Upper lobe of left lung (tissue), 6 donors: ENCODE measurements at regions not wholly inside any gene's neighbourhood (a gene's known extent, or its start where the extent isn't known, plus 50 kb on each side); places are given as distances from the start of the nearest gene placed in this dataset.

Experiments
- ATAC-seq, 2 donors: fragments of 200-7000 bp; cut with Tn5 transposase; one replicate each; pipeline ENCODE4 v1.9.1; 2022; ENCODE audit warnings: mild to moderate bottlenecking in 2 of 2, moderate library complexity in 2 of 2; ENCODE audit not compliant: low FRiP score in 2 of 2
- DNase-seq, 2 donors: peaks; one replicate each; pipeline ENCODE4 v3.0.0-alpha.2; 2019 to 2020
- H3K27ac ChIP-seq, 4 donors: fragments of 200-600 bp; sonication (generic); one replicate each; pipeline ENCODE4 v1.5.1; 2016 to 2019
- H3K27me3 ChIP-seq, 4 donors: fragments of 200-600 bp; sonication (generic); one replicate each; pipeline ENCODE4 v1.5.1; 2017 to 2019
- H3K36me3 ChIP-seq, 4 donors: fragments of 200-600 bp; sonication (generic); one replicate each; pipeline ENCODE4 v1.5.1; 2016 to 2019
- H3K4me1 ChIP-seq, 4 donors: fragments of 200-600 bp; sonication (generic); one replicate each; pipeline ENCODE4 v1.5.1; 2018 to 2019
- H3K4me3 ChIP-seq, 4 donors: fragments of 200-600 bp; sonication (generic); one replicate each; pipeline ENCODE4 v1.5.1; 2017 to 2019; ENCODE audit warnings: mild to moderate bottlenecking in 2 of 4, moderate library complexity in 1 of 4
- H3K9me3 ChIP-seq, 4 donors: fragments of 200-600 bp; sonication (generic); one replicate each; pipeline ENCODE4 v1.5.1; 2018 to 2019
- EP300 ChIP-seq, 4 donors: sonication (generic); formaldehyde crosslinking; IDR thresholded peaks; one replicate each; pipeline ENCODE4 v1.5.1; 2017; ENCODE audit warnings: antibody characterized with exemption in 4 of 4, control low read depth in 2 of 4
- POLR2A ChIP-seq, 4 donors: fragments of 450-650 bp; IDR thresholded peaks; one replicate each; pipeline ENCODE4 v1.5.1; 2016 to 2017; ENCODE audit warnings: antibody characterized with exemption in 4 of 4, mild to moderate bottlenecking in 2 of 4
- POLR2AphosphoS5 ChIP-seq, 2 donors: sonication (generic); formaldehyde crosslinking; IDR thresholded peaks; one replicate each; pipeline ENCODE4 v1.5.1; 2017; ENCODE audit warnings: antibody characterized with exemption in 2 of 2
- WGBS, 2 donors: methylation state at CpG; one replicate each; pipeline ENCODE4 v1.1.5; 2017 to 2018; 5-methylcytosine and 5-hydroxymethylcytosine counted together
- TF ChIP-seq, protein P1 (sequence below), 6 experiments: fragments of 450-650 bp in 4 of 6; fragments of 200-600 bp in 2 of 6; sonication (generic) in 2 of 6; IDR thresholded peaks; one replicate each; pipeline ENCODE4 v1.5.1; 2016 to 2019; ENCODE audit warnings: antibody characterized with exemption in 6 of 6
- donor health status: DM: no; HTN: no; CAD: no; lungs with moderate emphysema.
- donor health status: DM: no; HTN: yes; CAD: no; lungs with severe emphysema.

DNA sequence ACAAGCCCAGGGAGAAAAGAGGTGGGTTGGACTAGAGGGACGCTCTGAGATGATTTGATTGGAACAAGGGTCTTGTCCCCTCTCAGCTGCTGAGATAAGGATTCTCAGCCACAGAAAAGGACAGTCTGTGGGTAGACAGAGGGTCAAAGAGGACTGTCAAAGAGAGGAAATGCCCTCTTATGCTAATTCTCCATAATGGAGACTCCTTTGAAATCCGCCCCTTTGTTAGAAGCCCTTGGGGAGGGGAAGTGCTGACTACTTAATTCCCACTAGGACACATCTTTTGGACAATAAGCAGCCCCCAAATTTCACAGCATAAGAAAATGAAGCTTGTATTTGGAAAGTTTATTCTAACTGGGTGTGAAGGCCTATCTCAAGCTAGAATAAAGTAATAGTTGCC, 176.6 kb downstream of the KTN1 start:
- Histone ChIP-seq H3K27me3 (no peaks in the 10 kb centered on the region), H3K4me3 (no peak overlapping the region), H3K27ac (no peak overlapping the region), H3K9me3 (no peaks in the 10 kb centered on the region), H3K36me3 (no peaks in the 10 kb centered on the region), H3K4me1 (peaks cover 3 to 16% (median 15%) of the 10 kb centered on the region in 4 donors)
- TF ChIP-seq POLR2A (IDR thresholded peaks at IDR 0.05), result no peak
- TF ChIP-seq EP300 (IDR thresholded peaks at IDR 0.05), result no peak
- TF ChIP-seq, protein P1, sequence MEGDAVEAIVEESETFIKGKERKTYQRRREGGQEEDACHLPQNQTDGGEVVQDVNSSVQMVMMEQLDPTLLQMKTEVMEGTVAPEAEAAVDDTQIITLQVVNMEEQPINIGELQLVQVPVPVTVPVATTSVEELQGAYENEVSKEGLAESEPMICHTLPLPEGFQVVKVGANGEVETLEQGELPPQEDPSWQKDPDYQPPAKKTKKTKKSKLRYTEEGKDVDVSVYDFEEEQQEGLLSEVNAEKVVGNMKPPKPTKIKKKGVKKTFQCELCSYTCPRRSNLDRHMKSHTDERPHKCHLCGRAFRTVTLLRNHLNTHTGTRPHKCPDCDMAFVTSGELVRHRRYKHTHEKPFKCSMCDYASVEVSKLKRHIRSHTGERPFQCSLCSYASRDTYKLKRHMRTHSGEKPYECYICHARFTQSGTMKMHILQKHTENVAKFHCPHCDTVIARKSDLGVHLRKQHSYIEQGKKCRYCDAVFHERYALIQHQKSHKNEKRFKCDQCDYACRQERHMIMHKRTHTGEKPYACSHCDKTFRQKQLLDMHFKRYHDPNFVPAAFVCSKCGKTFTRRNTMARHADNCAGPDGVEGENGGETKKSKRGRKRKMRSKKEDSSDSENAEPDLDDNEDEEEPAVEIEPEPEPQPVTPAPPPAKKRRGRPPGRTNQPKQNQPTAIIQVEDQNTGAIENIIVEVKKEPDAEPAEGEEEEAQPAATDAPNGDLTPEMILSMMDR (IDR thresholded peaks at IDR 0.05), result no peak
- no peak for TF ChIP-seq POLR2AphosphoS5 (IDR thresholded peaks at IDR 0.05)
- ATAC-seq (no peak), DNase-seq (no peak)
- WGBS, 2 donors, result 83 to 97% methylated on average over 2 of the region's 2 CpGs

DNA sequence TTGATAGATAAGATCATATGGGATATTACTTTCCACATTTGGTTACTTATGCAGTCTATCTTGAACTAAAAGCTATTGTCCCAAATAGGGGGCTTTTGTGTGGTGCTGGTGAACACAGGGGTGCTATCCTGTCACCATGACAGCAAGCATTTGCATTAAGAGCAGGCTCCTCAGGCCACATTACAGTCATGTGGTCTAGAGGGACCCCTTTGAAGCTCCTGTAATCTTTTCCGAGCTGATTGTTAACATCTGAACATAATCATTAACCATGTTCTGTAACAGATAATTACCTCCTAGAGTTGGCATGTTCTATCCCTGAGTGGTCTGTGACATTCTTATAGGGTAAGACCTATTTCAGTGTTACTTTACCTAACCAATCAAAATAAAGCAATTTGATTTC, 178.8 kb downstream of the KTN1 start:
- DNase-seq, result no peak
- H3K27me3 ChIP-seq, result no peaks in the 10 kb centered on the region

DNA sequence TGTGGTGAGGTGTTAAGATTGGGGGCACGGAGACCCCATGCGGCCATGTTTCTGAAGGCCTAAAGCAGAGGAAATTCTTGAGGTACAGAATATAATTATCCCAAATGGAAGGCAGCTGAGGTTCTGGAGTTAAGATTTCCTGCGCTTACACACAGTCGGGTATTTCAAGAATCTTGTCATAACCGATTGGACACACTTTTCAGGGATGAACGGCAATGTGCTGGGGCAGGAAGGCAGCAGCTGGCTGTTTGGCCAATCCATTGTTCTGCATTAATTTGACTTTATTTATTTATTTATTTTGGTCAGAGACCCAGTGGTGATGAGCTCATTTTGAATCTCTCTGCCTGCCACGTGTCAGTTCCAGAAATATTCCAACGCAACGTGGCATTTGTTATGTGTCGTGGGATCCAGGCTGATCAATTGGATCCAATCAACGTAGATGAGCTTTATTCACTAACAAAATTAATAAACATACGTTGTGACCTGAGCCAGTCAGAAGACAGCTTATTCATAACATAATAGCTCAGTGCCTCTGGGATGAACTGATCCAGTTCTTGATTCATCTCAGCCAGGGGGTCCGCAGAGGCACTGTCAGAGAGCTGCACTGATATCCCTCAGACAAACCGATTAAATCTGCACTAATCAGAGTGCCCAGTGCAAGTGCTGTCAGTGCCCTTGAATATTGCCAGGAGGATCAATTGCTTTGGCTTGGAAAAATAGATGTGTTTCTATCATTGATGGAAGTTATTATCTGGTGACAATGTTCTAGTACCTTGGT, 181.0 kb downstream of the KTN1 start:
- Histone ChIP-seq H3K4me3 (no peak overlapping the region), H3K36me3 (no peaks in the 10 kb centered on the region), H3K9me3 (no peaks in the 10 kb centered on the region), H3K4me1 (peaks cover 0 to 6% (median 0%) of the 10 kb centered on the region in 4 donors), H3K27me3 (no peaks in the 10 kb centered on the region), H3K27ac (no peak overlapping the region)
- DNase-seq, result no peak
- WGBS, 2 donors, result 90% methylated on average over 14 of the region's 14 CpGs
- no peak for TF ChIP-seq EP300 (IDR thresholded peaks at IDR 0.05)
- TF ChIP-seq POLR2AphosphoS5 (IDR thresholded peaks at IDR 0.05), result no peak
- TF ChIP-seq POLR2A (IDR thresholded peaks at IDR 0.05), result no peak
- TF ChIP-seq, protein P1 (IDR thresholded peaks at IDR 0.05), result no peak
- ATAC-seq, result no peak

More for the DNA sequence above, 178.8 kb downstream of the KTN1 start:
- no peaks in the 10 kb centered on the region for H3K9me3 ChIP-seq
- no peak for ATAC-seq
- H3K36me3 ChIP-seq, result no peaks in the 10 kb centered on the region
- H3K4me3 ChIP-seq, result no peak overlapping the region
- no peak for TF ChIP-seq POLR2A (IDR thresholded peaks at IDR 0.05)
- TF ChIP-seq, protein P1 (IDR thresholded peaks at IDR 0.05), result no peak
- no peak for TF ChIP-seq POLR2AphosphoS5 (IDR thresholded peaks at IDR 0.05)
- no peak for TF ChIP-seq EP300 (IDR thresholded peaks at IDR 0.05)
- WGBS, 2 donors, result 60 to 67% methylated on average over 1 of the region's 1 CpG
- no peak overlapping the region for H3K27ac ChIP-seq
- H3K4me1 ChIP-seq, result peaks cover 0 to 6% (median under 1%) of the 10 kb centered on the region in 4 donors

DNA sequence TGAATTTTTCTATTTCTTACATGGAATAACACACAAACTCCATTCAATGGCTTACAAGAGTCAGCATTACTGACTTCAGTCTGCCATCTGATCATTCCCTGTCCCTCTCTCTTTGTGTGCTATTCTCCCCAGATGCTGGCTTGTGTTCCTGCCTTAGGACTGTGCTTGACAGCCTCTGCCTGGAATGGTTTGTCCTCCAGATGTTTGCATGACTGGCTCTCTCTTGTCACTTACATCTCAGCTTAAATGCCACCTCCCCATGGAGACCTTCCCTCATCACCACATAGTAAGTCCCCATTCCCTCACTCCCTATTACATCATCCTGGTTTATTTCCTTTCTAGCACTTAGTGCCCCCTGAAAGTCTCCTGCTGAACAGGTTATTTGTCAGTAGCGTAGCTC, 181.6 kb downstream of the KTN1 start:
- ATAC-seq (no peak), DNase-seq (no peak)
- H3K27me3 ChIP-seq, result no peaks in the 10 kb centered on the region
- peaks cover 0 to under 1% (median 0%) of the 10 kb centered on the region in 4 donors for H3K4me1 ChIP-seq
- no peak overlapping the region for H3K27ac ChIP-seq
- H3K9me3 ChIP-seq, result no peaks in the 10 kb centered on the region
- H3K36me3 ChIP-seq, result no peaks in the 10 kb centered on the region
- 89 to 94% methylated on average over 1 of the region's 1 CpG for WGBS, 2 donors
- TF ChIP-seq POLR2A (IDR thresholded peaks at IDR 0.05) (no peak), EP300 (IDR thresholded peaks at IDR 0.05) (no peak), POLR2AphosphoS5 (IDR thresholded peaks at IDR 0.05) (no peak)
- TF ChIP-seq, protein P1 (IDR thresholded peaks at IDR 0.05), result no peak
- H3K4me3 ChIP-seq, result no peak overlapping the region
